GM23248 (cell line): ENCODE measurements at regions not wholly inside any gene's neighbourhood (a gene's known extent, or its start where the extent isn't known, plus 50 kb on each side); places are given as distances from the start of the nearest gene placed in this dataset.
"Not testable (repeated sequence)": the region's sequence is repeated elsewhere in the genome, so short reads cannot be mapped to it uniquely, and the experiment has no call there.

ENCODE experiments used
- EZH2 ChIP-seq: fragments of 200-600 bp; sonication (generic); IDR thresholded peaks from 2 replicates; pipeline ENCODE4 v1.6.1; 2018; ENCODE audit warnings: antibody characterized with exemption, mild to moderate bottlenecking; ENCODE audit not compliant: insufficient read depth, poor library complexity, severe bottlenecking
- EZH2phosphoT487 ChIP-seq: fragments of 200-600 bp; sonication (generic); IDR thresholded peaks from 2 replicates; pipeline ENCODE4 v1.6.1; 2018; ENCODE audit warnings: antibody characterized with exemption, moderate library complexity, mild to moderate bottlenecking, low read depth; ENCODE audit not compliant: insufficient read depth

- not testable (repeated sequence) for TF ChIP-seq EZH2, EZH2phosphoT487
Observed at GRCh38 chr2:2773080-2773479, 442.0 kb upstream of the MYT1L start.
